ENCODE measurements at regions not wholly inside any gene's neighbourhood (a gene's known extent, or its start where the extent isn't known, plus 50 kb on each side); places are given as distances from the start of the nearest gene placed in this dataset.

GRCh38 chr6:166052837-166053236 is 114.8 kb downstream of the TBXT start:
- no peak for DNase-seq (ENCODE audit: low read depth in 4 of 4, low spot score in 2 of 4)

- DNase-seq (ENCODE audit: low read depth in 4 of 4, low spot score in 2 of 4) = no peak
These were observed 117.1 kb downstream of the TBXT start for GRCh38 chr6:166050559-166050958.

- no peak for DNase-seq (ENCODE audit: low read depth in 4 of 4, low spot score in 2 of 4)
These were observed 120.7 kb downstream of the TBXT start for GRCh38 chr6:166046982-166047381.

DNA sequence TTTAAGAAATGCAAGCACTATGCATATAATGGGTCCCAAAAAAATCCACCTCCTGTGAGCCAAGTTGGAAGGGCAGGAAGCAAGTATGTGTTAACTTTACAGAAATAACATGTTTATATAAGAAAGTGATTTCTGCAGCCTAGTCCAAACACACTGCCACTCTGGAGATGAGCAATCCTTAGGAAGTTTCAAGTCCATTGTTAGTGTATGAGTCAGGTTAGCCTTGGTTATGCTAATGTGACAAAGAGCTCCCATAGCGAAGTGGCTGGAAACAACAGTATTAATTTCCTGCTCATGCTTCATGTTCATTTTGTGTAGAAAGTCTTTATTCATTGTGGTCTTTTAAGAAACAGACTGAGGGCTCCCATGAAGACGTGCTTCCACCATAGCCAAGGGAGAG is 121.4 kb downstream of the TBXT start:
- DNase-seq (ENCODE audit: low read depth in 4 of 4, low spot score in 2 of 4) = no peak

DNA sequence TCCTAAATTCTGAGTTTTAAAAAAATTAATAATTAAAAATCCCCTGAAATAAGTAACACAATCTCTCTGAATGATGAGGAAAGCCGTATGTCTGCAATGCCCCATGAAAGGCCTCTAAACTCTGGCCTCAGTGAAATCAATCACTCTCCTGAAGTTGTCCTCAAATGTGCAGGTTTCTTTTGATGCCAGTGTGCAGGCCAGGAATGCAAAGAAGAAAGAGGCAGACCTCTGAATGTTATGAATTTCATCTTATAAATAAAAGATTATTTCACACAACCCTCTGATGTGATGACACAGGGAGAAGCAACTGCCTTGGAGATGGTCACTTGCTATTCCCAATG is 121.8 kb downstream of the TBXT start:
- no peak for DNase-seq (ENCODE audit: low read depth in 4 of 4, low spot score in 2 of 4)

DNA sequence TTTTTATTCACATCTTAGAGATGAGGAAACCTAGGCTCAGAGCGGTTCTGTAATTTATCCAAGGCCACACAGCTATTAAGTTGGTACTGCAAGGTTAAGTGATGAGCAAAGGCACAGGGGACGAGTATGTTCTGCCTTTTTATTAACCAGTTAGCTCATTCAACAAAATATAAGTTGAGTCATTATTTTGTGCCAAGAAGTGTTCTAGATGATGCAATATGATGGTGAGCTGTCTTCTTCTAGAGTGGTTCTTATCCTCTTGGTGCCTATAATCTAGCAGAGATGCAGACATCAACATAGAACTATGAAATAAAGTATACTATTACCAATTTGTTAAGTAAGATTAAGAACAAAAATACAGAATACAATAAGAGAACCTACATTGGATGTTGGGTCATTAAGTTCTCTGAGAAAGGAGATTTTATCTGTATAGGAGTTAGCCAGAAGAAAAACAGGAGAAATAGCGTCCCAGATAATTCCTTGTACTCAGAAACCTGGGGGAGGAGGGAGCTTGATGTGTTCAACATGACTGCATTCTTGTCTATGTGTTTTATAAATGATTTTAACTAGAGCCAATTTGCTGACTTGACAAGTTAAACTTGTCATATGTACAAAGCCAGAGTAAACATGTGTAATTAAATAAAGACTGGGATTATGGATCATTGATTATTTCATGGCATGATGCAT is 122.3 kb downstream of the TBXT start:
- DNase-seq (ENCODE audit: low read depth in 4 of 4, low spot score in 2 of 4) = no peak

DNA sequence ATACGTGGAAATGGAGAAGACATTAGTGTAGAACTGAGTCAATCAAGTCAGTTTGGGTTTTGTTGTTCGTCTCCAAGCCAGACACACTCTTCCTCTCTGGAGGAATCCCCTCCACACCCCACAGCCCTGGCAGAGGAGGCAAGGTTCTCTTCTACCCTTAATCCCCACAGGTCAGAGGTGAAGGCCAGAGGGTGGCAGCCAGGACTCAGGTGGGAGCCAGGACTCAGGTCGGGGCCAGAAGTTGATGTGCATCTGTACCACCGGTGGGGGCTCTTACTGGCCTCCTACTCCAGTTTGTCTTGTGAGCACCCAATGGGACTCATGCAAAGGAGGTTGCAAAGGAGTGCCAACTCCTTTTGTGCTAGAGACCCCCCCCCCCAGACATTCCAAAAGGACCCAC is 126.4 kb downstream of the TBXT start:
- no peak for DNase-seq (ENCODE audit: low read depth in 4 of 4, low spot score in 2 of 4)

- DNase-seq (ENCODE audit: low read depth in 4 of 4, low spot score in 2 of 4) = no peak
These were observed 127.4 kb downstream of the TBXT start for GRCh38 chr6:166040292-166040691.

DNA sequence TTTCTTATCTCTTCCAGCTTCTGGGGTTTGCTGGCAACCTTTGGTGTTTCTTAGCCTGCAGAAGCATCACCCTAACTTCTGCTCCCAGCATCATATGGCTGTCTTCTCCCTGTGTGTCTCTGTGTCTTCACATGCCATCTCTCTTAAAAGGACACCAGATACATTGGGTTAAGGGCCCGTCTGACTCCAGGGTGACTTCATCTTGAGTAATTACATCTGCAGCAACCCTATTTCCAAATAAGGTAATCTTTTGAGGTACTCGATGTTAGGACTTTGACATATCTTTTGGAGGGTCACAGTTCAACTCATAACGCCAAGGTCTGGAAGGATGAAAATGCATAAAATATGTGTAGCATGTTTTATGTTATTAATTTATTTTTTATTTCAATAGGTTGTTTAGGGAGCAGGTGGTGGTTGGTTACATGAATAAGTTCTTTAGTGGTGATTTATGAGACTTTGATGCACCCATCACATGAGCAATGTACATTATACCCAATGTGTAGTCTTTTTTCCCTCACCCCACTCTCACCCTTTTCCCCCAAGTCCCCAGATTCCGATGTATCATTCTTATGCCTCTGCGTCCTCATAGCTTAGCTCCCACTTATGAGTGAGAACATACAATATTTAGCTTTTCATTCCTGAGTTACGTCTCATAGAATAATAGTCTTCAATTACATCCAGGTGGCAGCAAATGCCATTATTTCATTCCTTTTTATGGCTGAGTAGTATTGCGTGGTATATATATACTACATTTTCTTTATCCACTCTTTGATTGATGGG is 131.1 kb downstream of the TBXT start:
- DNase-seq (ENCODE audit: low read depth in 4 of 4, low spot score in 2 of 4) = no peak

DNA sequence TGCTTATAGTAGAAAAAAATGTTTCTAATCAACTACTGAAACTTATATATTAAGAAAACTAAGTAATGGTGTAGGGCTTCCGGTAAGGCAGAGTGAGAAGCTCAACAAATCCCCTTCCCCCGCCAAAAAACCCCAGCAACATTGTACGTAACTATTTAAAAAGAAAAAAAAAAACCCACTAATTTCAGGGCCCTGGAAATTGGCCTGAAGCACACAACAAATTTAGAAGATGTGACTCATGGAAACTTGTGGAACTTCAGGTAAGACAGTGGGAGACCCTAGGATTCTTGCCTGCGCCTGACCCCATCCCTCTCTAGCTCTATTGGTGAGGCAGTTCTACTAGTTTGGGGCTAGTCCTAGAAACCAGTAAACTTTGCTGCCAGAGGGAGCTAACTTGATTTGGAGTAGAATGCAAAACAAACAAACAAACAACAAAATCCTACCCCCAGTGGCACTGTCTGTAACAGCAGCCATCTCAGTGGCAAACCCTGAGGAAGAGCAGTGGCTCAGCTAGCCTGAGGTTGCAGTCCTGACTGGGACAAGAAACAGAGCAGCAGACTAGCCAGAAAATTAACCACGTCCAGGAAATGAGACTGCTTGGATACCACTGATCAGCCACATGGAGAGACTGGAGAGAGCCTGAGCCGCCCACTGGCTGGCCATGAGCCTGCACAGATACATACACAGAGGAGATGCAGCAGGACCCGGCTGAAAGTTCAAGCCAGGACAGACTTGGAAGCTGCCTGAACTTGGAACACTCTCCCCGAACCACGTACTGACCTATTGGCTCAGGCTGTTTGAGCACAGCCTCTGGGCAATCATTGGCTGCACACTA is 135.1 kb downstream of the TBXT start:
- no peak for DNase-seq (ENCODE audit: low read depth in 4 of 4, low spot score in 2 of 4)

DNA sequence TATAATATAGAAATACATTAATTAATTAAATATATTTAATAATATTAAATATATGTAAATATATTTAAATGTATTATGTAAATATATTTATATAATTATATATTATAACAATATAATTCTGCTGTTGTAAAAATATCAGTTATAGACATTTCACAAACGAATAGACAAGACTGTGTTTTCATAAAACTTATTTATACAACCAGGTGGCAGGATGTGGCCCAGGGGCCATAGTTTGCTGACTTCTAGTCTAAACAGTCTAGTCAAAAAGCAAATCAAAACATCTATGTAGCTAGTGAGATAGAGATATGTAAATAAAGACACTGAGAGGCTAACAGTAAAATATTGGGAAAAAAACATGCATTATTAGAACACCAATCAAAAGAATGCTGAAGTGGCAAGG is 136.4 kb downstream of the TBXT start:
- DNase-seq (ENCODE audit: low read depth in 4 of 4, low spot score in 2 of 4) = no peak

DNA sequence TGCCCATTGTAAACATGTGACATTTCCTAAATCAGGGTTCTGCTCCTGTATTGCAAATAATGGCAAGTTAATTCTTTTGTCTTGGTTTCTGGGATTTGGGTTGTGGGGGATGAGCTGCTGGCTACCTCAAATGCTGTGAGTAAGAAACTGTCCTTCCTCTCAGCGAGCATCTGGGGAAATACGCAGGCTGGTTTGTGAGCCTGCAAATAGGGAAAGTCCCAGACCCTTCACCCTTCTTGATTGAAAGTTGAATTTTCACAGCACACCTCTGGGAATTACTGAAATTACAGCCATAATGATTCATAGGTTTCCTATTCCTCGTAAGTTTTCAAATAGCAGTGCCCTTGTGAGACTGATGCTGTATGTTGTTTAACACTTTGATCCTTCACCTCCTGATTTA is 138.1 kb downstream of the TBXT start:
- DNase-seq (ENCODE audit: low read depth in 4 of 4, low spot score in 2 of 4) = no peak

DNA sequence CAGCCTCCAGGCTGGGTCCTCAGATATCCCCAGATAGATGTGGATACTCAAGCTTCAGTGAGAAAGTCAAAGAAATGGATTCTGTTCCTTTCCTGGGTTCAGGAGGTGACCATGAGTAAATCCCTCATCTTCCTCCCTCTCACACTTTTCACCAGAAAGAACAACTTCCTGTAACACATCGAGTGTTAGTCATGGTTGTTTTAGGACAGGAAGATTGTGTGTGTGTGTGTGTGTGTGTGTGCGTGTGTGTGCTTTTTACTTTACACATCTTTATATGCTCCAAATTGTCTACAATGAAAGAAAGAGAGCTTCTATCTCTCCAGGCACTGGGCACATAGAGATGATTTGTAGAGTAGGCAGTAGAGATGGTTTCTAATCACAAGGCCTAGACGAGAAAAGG is 139.9 kb downstream of the TBXT start:
- DNase-seq (ENCODE audit: low read depth in 4 of 4, low spot score in 2 of 4) = no peak

DNA sequence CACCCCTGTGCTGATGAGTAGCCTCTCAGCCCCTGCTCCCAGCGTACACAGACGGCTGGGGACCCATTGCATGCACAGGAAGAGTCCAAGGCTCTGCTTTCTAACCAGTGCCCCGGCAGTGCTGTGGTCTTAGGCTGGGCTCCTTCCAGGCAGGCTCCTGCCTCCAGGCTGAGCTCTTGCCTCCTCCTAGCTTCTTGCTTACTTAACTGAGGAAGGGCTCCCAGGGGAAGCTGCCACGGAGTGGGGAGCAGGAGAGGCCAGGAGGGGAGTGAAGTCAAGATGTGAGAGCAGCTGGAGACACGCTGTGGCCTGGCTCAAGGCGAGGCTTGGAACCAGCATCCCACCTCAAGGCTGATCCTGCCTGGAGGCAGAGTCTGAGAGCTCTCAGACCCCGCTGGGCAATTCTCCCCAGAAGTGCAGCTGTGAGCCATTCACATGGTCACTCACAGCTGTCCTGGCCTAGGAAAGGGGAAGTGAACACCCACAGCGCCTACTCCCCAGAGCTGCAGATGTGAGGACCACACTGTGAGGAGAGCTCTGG is 141.0 kb downstream of the TBXT start:
- no peak for DNase-seq (ENCODE audit: low read depth in 4 of 4, low spot score in 2 of 4)

DNA sequence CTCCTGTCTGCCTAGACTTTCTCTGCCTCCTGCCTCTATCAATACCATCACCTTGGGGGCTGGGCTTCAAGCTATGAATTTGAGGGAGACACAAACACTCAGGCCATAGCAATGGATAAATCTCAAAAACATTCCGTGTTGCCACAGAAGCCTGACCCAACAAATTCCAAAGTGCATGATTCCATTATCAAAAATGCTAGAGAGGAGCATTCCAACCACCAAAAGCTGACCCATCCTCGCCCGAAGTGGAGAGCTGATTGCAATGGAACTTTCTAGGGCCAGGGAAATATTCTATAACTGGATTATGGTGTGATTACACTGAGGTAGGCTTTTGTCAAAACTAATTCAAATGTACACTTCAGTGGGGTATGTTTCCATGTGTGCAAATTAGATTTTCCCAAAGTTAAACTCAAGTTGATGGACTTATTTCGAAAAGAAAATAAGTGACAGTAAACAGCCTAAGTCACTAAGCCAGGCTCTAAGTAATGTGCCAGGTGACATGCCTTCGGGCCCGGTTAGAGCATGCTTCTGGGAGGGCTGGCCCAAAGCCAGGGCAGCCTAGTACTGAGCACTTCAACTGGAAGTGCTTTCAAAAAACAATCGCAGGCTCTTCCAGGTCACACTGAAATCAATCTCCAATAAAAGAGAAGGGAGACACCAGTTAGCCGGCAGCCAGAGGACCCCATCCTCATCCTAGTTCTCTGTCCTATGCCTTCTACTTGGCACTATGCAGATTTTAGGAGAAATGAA is 142.3 kb downstream of the TBXT start:
- DNase-seq (ENCODE audit: low read depth in 4 of 4, low spot score in 2 of 4) = no peak

GRCh38 chr6:166024252-166024651 is 143.4 kb downstream of the TBXT start:
- DNase-seq (ENCODE audit: low read depth in 4 of 4, low spot score in 2 of 4) = no peak

DNA sequence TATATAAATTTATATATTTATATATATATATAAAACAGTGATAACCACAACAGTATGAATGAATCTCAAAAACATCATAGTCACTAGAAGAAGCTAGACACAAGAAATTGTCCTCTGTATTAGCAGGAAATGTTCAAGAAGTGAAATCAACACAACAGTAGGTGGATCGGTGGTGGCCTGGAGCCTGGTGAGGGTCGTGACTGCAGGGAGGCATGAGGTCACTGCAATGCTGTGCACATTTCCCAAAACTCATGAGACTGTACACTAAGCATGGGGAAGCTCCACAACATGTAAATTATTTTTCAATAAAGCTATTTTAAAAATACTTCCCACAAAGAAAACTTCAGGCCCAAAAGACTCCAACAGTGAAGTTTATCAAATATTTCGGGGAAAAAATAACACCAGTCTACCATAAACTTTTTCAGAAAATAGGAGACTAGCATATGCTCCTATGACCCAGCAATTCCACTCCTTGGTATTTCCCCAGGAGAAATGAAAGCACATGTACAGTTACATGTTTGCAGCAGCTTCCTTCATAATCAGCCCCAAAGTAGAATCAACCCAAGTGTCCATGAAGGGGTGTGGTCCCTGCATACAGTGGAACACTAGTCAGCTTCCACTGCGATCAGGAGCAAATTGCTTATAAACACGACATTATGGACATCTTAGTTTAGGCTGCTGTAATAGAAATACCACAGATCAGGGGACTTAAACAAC is 144.2 kb downstream of the TBXT start:
- DNase-seq (ENCODE audit: low read depth in 4 of 4, low spot score in 2 of 4) = no peak

DNA sequence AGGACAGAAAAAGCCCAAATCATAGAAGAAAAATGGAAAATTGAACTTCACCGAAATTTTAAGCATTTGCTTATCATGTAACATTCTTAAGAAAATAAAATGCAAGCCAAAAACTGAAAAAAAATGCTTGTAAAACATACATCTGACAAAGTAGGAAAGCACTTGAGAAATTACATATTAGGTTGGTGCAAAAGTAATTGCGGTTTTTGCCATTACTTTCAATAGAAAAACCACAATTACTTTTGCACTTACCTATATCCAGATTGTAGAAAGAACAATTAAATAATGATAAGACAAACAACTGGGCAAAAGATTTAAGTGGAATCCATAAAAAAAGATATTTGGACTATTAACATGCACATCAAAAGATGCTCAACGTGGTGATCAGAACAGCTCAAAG is 146.2 kb downstream of the TBXT start:
- no peak for DNase-seq (ENCODE audit: low read depth in 4 of 4, low spot score in 2 of 4)

GRCh38 chr6:166019214-166019613 is 148.4 kb downstream of the TBXT start:
- no peak for DNase-seq (ENCODE audit: low read depth in 4 of 4, low spot score in 2 of 4)

DNA sequence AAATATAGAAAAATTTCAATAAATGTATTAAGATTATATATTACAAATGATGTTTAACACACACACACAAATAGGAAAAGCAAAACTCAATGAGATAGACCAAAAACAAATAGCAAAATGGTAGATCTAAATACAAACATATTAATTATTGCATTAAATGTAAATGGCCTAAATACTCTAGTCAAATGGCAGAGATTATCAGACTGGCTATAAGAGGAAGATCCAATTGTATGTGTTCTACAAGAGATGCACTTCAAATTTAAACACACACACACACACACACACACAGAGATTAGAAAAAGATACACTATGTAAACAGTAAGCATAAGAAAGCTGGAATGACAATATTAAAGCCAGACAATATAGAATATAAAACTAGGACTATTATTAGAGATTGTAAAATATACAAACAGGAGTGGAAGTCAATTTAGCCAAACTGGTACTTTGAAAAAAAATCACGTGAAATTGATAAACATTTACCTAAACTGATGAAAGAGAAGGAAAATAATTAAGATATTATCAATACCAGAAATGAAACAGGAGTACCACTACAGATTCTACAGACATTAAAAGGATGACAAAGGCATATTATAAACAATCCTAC is 150.5 kb downstream of the TBXT start:
- no peak for DNase-seq (ENCODE audit: low read depth in 4 of 4, low spot score in 2 of 4)
